ENCODE measurements at regions not wholly inside any gene's neighbourhood (a gene's known extent, or its start where the extent isn't known, plus 50 kb on each side); places are given as distances from the start of the nearest gene placed in this dataset.

- TF ChIP-seq POLR2A (IDR thresholded peaks at IDR 0.05) (no peak), CTCF (IDR thresholded peaks at IDR 0.05) (no peak), POLR2AphosphoS5 (IDR thresholded peaks at IDR 0.05) (no peak)
Observed at GRCh38 chr3:10558736-10559135, 53.4 kb upstream of the ATP2B2 start.

Measured in prostate gland (tissue), 2 donors.